Stimulated activated CD8-positive, alpha-beta memory T cell treated with anti-CD3 and anti-CD28 coated beads, Interleukin-12 subunit alpha, Interleukin-12 subunit beta, amount 100 ng/mL, for 1 hour (primary cell): ENCODE measurements at regions not wholly inside any gene's neighbourhood (a gene's known extent, or its start where the extent isn't known, plus 50 kb on each side); places are given as distances from the start of the nearest gene placed in this dataset.
"Not testable (repeated sequence)": the region's sequence is repeated elsewhere in the genome, so short reads cannot be mapped to it uniquely, and the experiment has no call there.

Source experiments
- DNase-seq: peaks from one replicate; pipeline ENCODE4 v3.0.0-alpha.2; 2020; ENCODE audit warnings: low read depth

DNA sequence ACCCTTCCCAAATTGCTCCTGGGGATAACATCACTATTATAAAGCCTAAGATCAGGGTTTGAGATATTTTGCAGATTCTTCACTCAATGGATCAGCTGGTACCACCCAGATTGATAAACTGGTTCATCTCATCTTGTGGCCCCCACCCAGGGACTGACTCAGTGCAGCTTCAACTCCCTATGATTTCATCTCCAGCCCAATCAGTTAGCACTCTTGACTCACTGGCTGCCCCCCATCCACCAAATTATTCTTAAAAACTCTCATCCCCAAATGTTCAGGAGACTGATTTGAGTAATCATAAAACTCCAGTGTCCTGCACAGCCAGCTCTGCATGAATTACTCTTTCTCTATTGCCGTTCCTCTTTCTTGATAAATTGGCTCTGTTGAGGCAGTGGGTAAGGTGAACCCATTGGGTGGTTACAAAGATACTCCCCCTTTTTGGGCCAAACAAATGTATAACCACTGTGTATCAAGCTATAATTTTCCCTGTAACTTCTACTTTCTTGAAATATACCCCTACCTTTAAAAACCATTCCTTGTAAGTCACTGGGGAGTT is 263.3 kb upstream of the IL12B start:
- DNase-seq: no peak

DNA sequence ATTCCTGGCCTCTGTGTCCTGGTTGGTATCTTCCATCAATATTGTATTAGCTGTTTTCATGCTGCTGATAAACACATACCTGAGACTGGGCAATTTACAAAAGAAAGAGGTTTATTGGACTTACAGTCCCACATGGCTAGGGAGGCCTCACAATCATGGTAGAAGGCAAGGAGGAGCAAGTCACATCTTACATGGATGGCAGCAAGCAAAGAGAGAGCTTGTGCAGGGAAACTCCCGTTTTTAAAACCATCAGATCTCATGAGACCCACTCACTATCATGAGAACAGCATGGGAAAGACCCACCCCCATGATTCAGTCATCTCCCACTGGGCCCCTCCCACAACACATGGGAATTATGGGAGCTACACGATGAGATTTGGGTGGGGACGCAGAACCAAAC is 265.3 kb upstream of the IL12B start:
- DNase-seq: not testable (repeated sequence)

GRCh38 chr5:159601216-159601615 is 270.9 kb upstream of the IL12B start:
- no peak for DNase-seq

DNA sequence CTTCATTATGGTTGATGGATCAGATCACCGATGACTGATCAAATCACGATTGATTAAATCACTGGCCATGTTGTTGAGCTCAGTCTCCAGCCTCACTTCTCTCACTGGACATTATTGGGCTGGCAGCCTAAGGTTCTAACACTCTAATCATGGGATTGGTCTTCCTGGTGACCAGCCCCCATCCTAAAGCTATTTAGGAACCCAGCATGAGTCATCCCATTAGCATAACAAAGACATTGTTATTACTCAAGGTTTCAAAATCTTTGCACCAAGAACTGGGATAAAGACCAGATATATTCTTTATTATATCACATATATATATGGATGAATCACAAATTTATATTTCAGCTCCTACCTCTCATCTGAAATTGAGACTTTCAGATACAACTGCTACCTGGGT is 272.1 kb upstream of the IL12B start:
- DNase-seq: no peak

GRCh38 chr5:159605585-159605984 is 275.3 kb upstream of the IL12B start:
- DNase-seq: no peak

DNA sequence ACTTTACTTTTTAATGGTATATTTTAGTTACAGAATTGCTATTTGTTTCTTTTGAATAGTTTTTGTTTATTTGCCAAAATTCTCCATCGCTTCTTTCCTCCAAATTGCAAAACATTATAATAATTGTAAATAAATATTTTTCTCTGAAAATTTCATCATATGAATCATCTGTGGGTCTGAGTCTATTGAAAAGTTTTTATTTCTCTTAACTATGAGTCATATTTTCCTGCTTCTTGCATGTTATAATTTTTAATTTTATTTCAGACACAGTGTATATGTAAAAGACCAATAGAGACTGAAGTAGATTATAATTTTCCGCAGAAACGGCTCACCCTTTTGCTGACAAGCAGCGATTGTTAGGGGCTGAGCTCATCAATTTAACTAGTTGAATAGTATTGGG is 279.1 kb upstream of the IL12B start:
- no peak for DNase-seq

DNA sequence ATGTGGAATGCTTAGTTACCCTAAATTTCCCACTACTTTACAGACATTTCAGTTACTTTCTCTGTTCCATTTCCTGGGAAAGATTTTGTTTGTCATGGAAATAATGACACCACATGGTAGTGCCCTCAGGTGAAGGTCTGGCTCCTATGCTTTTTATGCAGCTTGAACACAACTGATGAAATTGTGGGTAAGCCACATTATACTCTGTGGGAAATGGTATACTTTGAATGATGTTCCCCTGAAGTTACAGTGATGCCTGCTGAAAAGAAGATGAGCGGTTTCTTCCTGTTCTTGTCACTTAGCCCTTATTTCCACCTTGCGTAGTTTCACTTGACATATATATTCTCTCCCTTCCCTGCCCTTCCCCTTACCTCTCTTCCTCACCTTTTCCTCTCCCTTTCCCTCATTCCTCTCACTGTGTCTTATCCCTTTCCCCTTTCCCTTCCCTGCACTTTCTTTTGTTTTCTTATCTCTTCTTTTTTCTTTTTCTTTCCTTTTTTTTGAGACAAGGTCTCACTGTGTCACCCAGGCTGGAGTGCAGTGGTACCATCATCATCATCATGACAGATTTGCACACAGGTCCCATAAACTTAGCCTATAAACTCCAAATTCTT is 280.8 kb upstream of the IL12B start:
- DNase-seq: no peak

DNA sequence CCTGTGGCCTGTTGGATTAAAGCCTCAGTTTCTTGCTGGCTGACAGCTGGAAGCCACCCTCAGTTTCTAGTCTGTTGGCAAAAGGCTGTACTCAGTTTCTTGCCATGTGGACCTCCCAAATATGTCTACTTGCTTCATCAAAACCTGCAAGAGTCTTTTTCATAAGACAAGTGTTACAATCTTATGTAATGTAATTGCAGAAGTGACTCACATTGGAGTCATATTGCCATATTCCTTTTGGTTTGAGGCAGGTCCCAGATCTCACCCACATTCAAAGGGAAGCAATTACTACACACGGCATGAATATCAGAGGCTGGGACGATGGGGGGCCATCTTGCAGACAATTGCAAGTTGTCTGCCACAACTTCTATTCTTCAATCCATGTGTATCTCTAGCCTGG is 286.7 kb upstream of the IL12B start:
- DNase-seq: no peak

DNA sequence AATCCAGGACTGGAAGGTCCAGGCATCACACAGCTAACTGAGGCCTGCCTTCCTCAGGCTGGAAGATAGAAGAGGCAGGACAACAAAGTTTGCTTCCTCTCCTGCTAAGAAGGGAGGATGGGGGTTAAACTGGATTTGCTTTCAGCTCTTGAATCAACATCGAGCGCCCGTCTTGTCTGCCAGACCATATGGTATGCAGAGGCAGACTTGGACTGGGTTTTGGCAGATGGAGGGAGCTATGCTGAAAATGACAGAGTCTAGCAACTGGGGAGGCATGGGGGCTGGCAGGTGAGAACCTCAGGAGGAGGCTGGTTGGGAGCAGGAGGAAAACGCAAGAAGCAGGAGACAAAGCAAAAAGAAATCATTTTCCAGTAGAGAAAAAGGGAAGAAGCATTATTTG is 289.5 kb upstream of the IL12B start:
- DNase-seq: no peak

GRCh38 chr5:159620853-159621540 is 290.7 kb upstream of the IL12B start:
- DNase-seq: no peak

DNA sequence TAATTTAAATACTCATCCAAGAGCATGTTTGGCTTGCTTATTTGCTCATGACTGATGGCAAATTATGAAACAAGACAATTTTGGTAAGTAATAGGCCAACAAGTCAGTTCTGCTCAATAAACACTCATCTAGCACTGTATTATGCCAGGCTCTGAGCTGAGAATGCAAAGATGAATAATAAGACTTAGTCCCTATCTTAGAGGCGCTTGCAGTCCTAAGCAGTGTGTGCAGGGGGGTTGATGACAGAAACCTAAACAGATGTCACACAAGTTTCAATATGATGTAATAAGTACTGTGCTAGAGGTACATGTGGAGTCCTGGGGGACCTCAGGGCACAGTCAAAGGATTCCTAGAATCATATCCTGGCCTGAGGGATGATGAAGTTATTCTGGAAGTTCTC is 287.6 kb upstream of the ADRA1B start:
- DNase-seq: no peak

GRCh38 chr5:159629158-159629557 is 287.1 kb upstream of the ADRA1B start:
- DNase-seq: no peak

GRCh38 chr5:159630545-159630944 is 285.7 kb upstream of the ADRA1B start:
- DNase-seq: no peak

- no peak for DNase-seq
Observed at GRCh38 chr5:159631001-159631400, 285.3 kb upstream of the ADRA1B start.

DNA sequence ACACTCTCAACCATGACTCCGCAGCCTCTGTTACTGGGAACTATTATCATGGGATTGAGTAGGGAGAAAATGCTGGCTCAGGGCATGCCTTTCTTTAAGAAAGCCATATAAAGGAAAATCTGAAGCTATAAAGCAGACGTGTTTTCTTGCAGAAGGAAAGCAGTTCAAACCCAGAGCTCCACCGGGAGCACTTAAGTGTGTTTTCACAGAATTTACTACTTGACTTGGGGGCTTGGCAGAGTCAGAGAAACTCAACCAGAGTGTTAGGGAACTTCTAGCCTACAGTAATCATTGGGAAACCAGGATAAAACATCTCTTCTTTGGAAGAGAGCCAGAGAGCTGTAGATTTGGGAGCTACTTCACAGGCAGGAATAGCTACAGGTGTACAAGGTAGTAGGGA is 283.4 kb upstream of the ADRA1B start:
- DNase-seq: no peak

- DNase-seq: no peak
Observed at GRCh38 chr5:159638481-159638880, 277.8 kb upstream of the ADRA1B start.

DNA sequence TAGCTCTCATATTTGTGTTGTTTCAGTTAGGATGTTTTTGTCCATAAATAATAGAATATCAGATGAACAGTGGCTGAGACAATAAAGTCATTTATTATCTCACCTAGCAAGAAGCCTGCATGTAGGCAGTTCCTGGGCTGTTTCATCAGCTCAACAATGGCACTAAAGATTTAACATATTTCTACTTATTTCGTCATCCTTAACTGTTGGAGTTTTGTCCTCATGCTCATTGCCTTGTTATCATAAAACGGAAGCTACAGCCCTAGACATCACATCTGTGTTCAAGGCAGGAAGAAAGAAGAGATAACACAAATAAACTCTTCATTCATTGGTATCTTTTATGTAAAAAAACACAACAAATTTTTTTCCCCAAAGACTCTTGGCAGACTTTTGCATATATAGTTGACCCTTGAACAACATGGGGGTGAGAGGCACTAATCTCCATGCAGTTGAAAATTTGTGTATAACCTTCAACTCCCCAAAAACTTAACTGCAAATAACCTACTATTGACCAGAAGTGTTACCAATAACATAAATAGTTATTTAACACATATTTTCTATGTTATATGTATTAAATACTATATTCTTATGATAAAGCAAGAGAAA is 277.2 kb upstream of the ADRA1B start:
- DNase-seq: no peak

DNA sequence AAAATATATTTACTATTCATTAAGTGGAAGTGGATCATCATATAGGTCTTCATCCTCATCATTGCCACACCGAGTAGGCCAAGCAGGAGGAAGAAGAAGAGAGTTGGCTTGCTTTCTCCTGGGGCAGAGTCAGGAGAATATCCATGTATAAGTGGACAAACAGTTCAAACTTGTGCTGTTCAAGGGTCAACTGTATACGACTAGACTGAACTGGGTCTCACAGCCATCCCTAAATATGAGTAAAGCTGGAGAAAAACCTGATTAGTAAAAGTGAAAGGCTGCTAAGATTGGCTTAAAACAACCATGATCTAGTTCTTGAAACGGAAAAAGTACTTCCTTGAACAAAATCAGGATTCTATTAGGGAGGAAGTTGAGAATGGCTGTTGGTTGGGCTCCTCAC is 276.7 kb upstream of the ADRA1B start:
- no peak for DNase-seq

- no peak for DNase-seq
Observed at GRCh38 chr5:159640446-159640845, 275.8 kb upstream of the ADRA1B start.

DNA sequence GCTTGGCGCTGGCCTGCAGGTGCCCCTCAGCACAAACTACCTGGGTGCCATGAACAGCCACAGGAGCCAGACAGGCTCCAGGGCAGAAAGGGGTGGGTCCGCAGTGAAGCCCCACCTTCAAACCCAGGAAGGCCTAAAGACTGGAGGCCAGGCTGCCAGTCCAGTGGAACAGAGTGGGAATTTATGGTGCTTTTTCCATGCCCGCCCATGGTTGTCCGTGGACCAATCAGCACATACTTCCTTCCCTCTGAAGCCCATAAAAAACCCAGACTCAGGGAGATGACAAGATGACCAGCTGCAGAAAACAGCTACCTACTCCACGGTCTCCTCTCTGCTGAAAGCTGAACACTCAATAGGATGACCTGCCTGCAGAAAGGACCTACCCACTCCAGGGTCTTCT is 275.4 kb upstream of the ADRA1B start:
- DNase-seq: no peak

GRCh38 chr5:159641371-159642039 is 274.8 kb upstream of the ADRA1B start:
- DNase-seq: no peak

- no peak for DNase-seq
Observed at GRCh38 chr5:159642379-159642778, 273.9 kb upstream of the ADRA1B start.

- no peak for DNase-seq
Observed at GRCh38 chr5:159644053-159644452, 272.2 kb upstream of the ADRA1B start.
